Adrenal gland (tissue), 9 donors: ENCODE measurements at regions not wholly inside any gene's neighbourhood (a gene's known extent, or its start where the extent isn't known, plus 50 kb on each side); places are given as distances from the start of the nearest gene placed in this dataset.

Source experiments
- DNase-seq, 7 donors: peaks; one replicate each; pipeline ENCODE4 v3.0.0-alpha.2; 2019 to 2020
- H3K27ac ChIP-seq, 5 donors: fragments of 200-600 bp; sonication (generic) in 4 of 5; 1 replicate in 3 of 5; 2 replicates in 2 of 5; pipeline versions ENCODE4 v1.5.1 to v1.8.0; 2016 to 2020; ENCODE audit warnings: mild to moderate bottlenecking in 1 of 5
- H3K27me3 ChIP-seq: fragments of 200-600 bp; 2 replicates; pipeline ENCODE4 v1.8.0; 2021
- H3K36me3 ChIP-seq, 2 donors: fragments of 200-600 bp; replicated peaks in 1 of 2; 1 replicate in 1 of 2; 2 replicates in 1 of 2; pipeline versions ENCODE4 v1.5.1 to v1.8.0; 2018 to 2022
- H3K4me1 ChIP-seq, 2 donors: fragments of 200-600 bp; replicated peaks in 1 of 2; 1 replicate in 1 of 2; 2 replicates in 1 of 2; pipeline versions ENCODE4 v1.5.1 to v1.8.0; 2018 to 2021
- H3K4me3 ChIP-seq, 4 donors: fragments of 200-600 bp; sonication (generic) in 3 of 4; one replicate each; pipeline ENCODE4 v1.5.1; 2016 to 2018
- H3K9me3 ChIP-seq, 3 donors: fragments of 200-600 bp; sonication (generic) in 1 of 3; replicated peaks in 1 of 3; 1 replicate in 2 of 3; 2 replicates in 1 of 3; pipeline versions ENCODE4 v1.5.1 to v1.8.0; 2016 to 2021
- CTCF ChIP-seq, 6 experiments: fragments of 450-650 bp in 4 of 6; fragments of 200-600 bp in 2 of 6; sonication (generic) in 1 of 6; IDR thresholded peaks; 1 replicate in 5 of 6; 2 replicates in 1 of 6; pipeline versions ENCODE4 v1.5.1 to v1.8.0; 2016 to 2021; ENCODE audit warnings: antibody characterized with exemption in 6 of 6, mild to moderate bottlenecking in 2 of 6, moderate library complexity in 1 of 6
- POLR2A ChIP-seq, 2 donors: fragments of 450-650 bp; IDR thresholded peaks; one replicate each; pipeline ENCODE4 v1.6.1; 2017; ENCODE audit warnings: antibody characterized with exemption in 2 of 2, mild to moderate bottlenecking in 2 of 2, moderate library complexity in 1 of 2
- WGBS, 4 donors: extraction: QIAGEN DNeasy Blood & Tissue Kit in 2 of 4; methylation state at CpG; one replicate each; pipeline versions ENCODE4 v1.1.5 to v1.1.7; 2013 to 2017; 5-methylcytosine and 5-hydroxymethylcytosine counted together
- intact Hi-C, 2 donors: fragments of 100-400 bp; cut with DNase I; formaldehyde crosslinking; loops; one replicate each; pipeline versions ENCODE4 v1.14.1 to v1.15.0; 2022 to 2023
- donor health status: healthy with polysubstance abuse.
- donor health status: Bipolar disorder and iron deficiency.
- donor health status: DM: yes; HTN: yes; CAD: no.
- donor health status: DM: no; HTN: no; CAD: no.
- donor health status: DM: no; HTN: no; CAD: no.

GRCh38 chr1:88462488-88463261, 221.4 kb upstream of the PKN2 start:
- Histone ChIP-seq H3K4me3 (peak overlapping the region in 1 of 4 donors; percentile 54), H3K4me1 (no peaks in the 10 kb centered on the region), H3K9me3 (no peaks in the 10 kb centered on the region), H3K27me3 (peaks cover 8% of the 10 kb centered on the region), H3K27ac (peak overlapping the region in 1 of 5 donors; percentile 16), H3K36me3 (no peaks in the 10 kb centered on the region)
- intact Hi-C loops = no loop called here
- TF ChIP-seq CTCF (IDR thresholded peaks at IDR 0.05) = no peak
- TF ChIP-seq POLR2A (IDR thresholded peaks at IDR 0.05) = no peak
- DNase-seq = peak in 3 of 7 donors; percentile 5 to 20 (median 9)
- 4 to 13% (median 6%) methylated on average over 20 to 69 of the region's 69 CpGs for WGBS, 4 donors

- TF ChIP-seq CTCF (IDR thresholded peaks at IDR 0.05) (no peak), POLR2A (IDR thresholded peaks at IDR 0.05) (no peak)
- no peaks in the 10 kb centered on the region for H3K9me3 ChIP-seq
- no peaks in the 10 kb centered on the region for H3K4me1 ChIP-seq
- H3K36me3 ChIP-seq = no peaks in the 10 kb centered on the region
- 73 to 85% (median 79%) methylated on average over 7 of the region's 7 CpGs for WGBS, 4 donors
- H3K27ac ChIP-seq = no peak overlapping the region
- no peak overlapping the region for H3K4me3 ChIP-seq
- DNase-seq = no peak
- H3K27me3 ChIP-seq = peaks cover 8% of the 10 kb centered on the region
- intact Hi-C loops = no loop called here
Observed at GRCh38 chr1:88463401-88463985, 220.6 kb upstream of the PKN2 start.

GRCh38 chr1:88466011-88466410, 218.1 kb upstream of the PKN2 start:
- Histone ChIP-seq H3K4me3 (no peak overlapping the region), H3K9me3 (no peaks in the 10 kb centered on the region), H3K27me3 (peaks cover 2% of the 10 kb centered on the region), H3K36me3 (no peaks in the 10 kb centered on the region), H3K4me1 (no peaks in the 10 kb centered on the region), H3K27ac (no peak overlapping the region)
- no peak for TF ChIP-seq POLR2A (IDR thresholded peaks at IDR 0.05)
- no peak for TF ChIP-seq CTCF (IDR thresholded peaks at IDR 0.05)
- 79 to 90% (median 86%) methylated on average over 4 of the region's 4 CpGs for WGBS, 4 donors
- DNase-seq = no peak
- intact Hi-C loops = no loop called here

GRCh38 chr1:88466899-88467580, 217.0 kb upstream of the PKN2 start:
- Histone ChIP-seq H3K4me3 (no peak overlapping the region), H3K27ac (no peak overlapping the region), H3K36me3 (no peaks in the 10 kb centered on the region), H3K27me3 (no peaks in the 10 kb centered on the region), H3K4me1 (no peaks in the 10 kb centered on the region), H3K9me3 (no peaks in the 10 kb centered on the region)
- intact Hi-C loops = no loop called here
- DNase-seq = no peak
- 91 to 97% (median 94%) methylated on average over 12 to 55 of the region's 55 CpGs for WGBS, 4 donors
- TF ChIP-seq CTCF (IDR thresholded peaks at IDR 0.05) (no peak), POLR2A (IDR thresholded peaks at IDR 0.05) (no peak)
